Upper lobe of right lung (tissue), 1 donor: ENCODE measurements at regions not wholly inside any gene's neighbourhood (a gene's known extent, or its start where the extent isn't known, plus 50 kb on each side); places are given as distances from the start of the nearest gene placed in this dataset.

ENCODE experiments used
- ATAC-seq: fragments of 200-7000 bp; cut with Tn5 transposase; one replicate; pipeline ENCODE4 v1.9.1; 2020; ENCODE audit warnings: mild to moderate bottlenecking, moderate library complexity
- DNase-seq: peaks from one replicate; pipeline ENCODE4 v3.0.0-alpha.2; 2020
- H3K27ac ChIP-seq: fragments of 200-600 bp; one replicate; pipeline ENCODE4 v1.8.0; 2022
- H3K27me3 ChIP-seq: fragments of 200-600 bp; one replicate; pipeline ENCODE4 v1.8.0; 2022; ENCODE audit warnings: mild to moderate bottlenecking
- H3K36me3 ChIP-seq: fragments of 200-600 bp; one replicate; pipeline ENCODE4 v1.8.0; 2022
- H3K4me1 ChIP-seq: fragments of 200-600 bp; one replicate; pipeline ENCODE4 v1.8.0; 2022
- H3K4me3 ChIP-seq: fragments of 200-600 bp; one replicate; pipeline ENCODE4 v1.8.0; 2022; ENCODE audit warnings: mild to moderate bottlenecking
- H3K9me3 ChIP-seq: fragments of 200-600 bp; one replicate; pipeline ENCODE4 v1.8.0; 2022
- intact Hi-C: fragments of 100-400 bp; cut with DNase I; formaldehyde crosslinking; loops from one replicate; pipeline ENCODE4 v1.11.0; 2022
- TF ChIP-seq, protein P1 (sequence below): fragments of 200-600 bp; IDR thresholded peaks from one replicate; pipeline ENCODE4 v1.8.0; 2022; ENCODE audit warnings: antibody characterized with exemption
- donor health status: DM: no; HTN: yes; CAD: no; lungs with severe emphysema.

DNA sequence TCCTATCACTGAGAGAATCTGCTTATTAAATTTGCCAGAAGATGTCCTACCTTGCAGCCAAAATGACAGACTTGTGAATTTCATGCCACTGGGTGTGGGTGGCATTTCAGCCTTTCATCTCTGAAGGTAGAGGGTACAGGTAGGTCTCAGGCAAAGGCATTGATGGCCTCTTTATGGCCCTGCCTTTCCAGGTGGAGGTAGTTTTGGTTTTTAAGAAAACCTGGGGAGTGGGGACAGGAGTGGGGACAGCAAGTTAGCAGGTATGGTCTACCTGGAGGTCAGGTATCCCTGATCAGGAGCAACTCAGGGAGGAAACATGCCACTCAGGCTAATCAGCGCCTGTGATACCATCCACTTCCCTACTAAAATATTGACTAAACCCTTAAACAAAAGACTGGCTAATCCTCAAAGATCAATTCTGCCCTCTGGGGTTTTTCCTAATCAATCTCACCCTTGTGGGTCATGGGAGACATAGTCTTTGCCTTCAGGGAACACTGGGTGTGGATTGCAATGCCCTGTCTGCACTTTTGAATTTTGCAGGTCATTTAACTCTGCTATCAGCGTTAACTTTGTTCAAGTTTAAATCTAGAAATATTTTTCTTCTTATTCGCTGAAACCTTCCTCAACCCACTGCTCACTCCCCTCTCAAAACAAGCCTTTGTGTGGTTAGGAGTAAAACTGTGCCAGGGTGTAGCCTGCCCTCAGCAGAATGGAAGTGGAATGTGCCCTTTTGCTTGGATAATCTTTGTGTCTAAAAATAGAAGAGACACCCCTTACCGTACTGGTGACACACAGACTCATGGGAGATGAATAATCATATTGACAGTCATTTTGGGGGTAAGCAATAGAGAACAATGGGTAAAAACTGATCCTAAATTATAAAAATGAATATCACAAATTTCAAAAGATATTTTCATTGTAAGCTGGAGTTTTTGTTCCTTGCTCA, 233.7 kb downstream of the COG6 start:
- DNase-seq (no peak), ATAC-seq (no peak)
- no peak overlapping the region for H3K27ac ChIP-seq
- H3K36me3 ChIP-seq, result no peaks in the 10 kb centered on the region
- peaks cover 3% of the 10 kb centered on the region for H3K4me1 ChIP-seq
- intact Hi-C loops, result no loop called here
- no peaks in the 10 kb centered on the region for H3K27me3 ChIP-seq
- H3K4me3 ChIP-seq, result no peak overlapping the region
- no peaks in the 10 kb centered on the region for H3K9me3 ChIP-seq
- TF ChIP-seq, protein P1, sequence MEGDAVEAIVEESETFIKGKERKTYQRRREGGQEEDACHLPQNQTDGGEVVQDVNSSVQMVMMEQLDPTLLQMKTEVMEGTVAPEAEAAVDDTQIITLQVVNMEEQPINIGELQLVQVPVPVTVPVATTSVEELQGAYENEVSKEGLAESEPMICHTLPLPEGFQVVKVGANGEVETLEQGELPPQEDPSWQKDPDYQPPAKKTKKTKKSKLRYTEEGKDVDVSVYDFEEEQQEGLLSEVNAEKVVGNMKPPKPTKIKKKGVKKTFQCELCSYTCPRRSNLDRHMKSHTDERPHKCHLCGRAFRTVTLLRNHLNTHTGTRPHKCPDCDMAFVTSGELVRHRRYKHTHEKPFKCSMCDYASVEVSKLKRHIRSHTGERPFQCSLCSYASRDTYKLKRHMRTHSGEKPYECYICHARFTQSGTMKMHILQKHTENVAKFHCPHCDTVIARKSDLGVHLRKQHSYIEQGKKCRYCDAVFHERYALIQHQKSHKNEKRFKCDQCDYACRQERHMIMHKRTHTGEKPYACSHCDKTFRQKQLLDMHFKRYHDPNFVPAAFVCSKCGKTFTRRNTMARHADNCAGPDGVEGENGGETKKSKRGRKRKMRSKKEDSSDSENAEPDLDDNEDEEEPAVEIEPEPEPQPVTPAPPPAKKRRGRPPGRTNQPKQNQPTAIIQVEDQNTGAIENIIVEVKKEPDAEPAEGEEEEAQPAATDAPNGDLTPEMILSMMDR, result no peak

DNA sequence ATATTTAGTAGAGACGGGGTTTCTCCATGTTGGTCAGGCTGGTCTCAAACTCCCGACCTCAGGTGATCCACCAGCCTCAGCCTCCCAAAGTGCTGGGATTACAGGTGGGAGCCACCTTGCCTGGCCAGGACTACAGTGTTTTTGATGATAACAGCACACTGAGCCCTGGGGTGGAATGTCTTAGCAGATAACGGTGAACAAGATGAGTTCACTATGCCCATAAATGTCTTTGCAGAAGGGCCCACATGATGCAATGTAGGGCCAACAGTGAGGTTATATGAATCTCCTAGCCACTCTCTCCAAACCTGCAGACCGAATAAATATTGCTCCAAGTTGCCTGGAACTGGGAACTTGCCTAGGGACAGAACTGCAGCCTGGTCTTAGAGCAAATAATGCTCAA, 235.1 kb downstream of the COG6 start:
- Histone ChIP-seq H3K36me3 (no peaks in the 10 kb centered on the region), H3K27me3 (no peaks in the 10 kb centered on the region), H3K4me3 (no peak overlapping the region), H3K27ac (no peak overlapping the region), H3K4me1 (peaks cover 3% of the 10 kb centered on the region), H3K9me3 (no peaks in the 10 kb centered on the region)
- no peak for DNase-seq
- ATAC-seq, result no peak
- intact Hi-C loops, result no loop called here
- TF ChIP-seq, protein P1, result no peak

DNA sequence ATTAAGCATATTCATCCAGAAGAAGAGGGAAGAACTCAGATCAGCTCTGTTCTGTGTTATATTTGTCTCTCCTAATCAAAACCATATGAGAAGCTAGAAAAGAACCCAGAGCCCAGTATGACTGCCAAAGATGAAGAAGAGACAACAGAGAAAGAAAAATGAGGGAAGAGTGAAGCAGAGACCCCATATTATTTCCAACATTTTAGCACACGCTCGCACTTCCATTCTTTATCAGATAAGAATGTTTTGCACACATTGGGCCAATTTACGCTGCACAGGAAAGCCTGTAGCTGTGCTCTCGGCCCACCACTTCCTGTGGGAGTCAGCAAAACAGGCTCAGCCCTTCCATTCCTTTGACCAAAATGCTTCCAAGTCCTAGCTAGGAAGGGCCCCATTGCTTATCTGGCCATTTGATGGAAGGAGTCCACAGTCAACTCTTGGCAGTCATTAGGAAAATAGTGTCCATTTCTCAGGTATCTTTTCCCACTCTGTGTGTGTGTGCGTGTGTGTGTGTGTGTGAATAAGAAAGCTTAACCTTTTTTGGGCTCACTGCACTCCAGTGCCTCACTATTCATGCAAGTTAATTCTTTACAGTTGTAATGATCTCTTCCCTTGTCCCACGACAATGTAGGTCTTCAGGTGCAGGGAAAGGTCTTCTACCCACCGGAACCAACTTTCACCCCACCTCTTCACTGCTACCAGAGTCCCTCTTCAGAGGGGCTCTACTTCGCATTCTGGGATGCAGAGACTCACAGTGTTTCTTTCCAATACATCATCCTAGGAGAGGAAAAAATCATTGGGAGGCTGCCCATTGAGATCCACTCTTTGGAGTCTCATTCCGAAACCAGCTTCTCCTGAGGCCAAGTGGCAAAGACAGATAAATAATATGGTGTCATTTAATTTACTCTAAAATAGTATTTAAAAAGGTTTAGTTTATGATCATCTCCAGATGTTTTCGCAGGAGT, 237.5 kb downstream of the COG6 start:
- TF ChIP-seq, protein P1, result no peak
- Histone ChIP-seq H3K27me3 (no peaks in the 10 kb centered on the region), H3K27ac (no peak overlapping the region), H3K4me1 (peaks cover 3% of the 10 kb centered on the region), H3K4me3 (no peak overlapping the region), H3K9me3 (no peaks in the 10 kb centered on the region), H3K36me3 (no peaks in the 10 kb centered on the region)
- no peak for ATAC-seq
- intact Hi-C loops, result no loop called here
- DNase-seq, result no peak

GRCh38 chr13:39893808-39894207, 238.3 kb downstream of the COG6 start:
- Histone ChIP-seq H3K4me1 (peaks cover 3% of the 10 kb centered on the region), H3K27ac (no peak overlapping the region), H3K36me3 (no peaks in the 10 kb centered on the region), H3K27me3 (no peaks in the 10 kb centered on the region), H3K4me3 (no peak overlapping the region), H3K9me3 (no peaks in the 10 kb centered on the region)
- TF ChIP-seq, protein P1, result no peak
- intact Hi-C loops, result no loop called here
- ATAC-seq (no peak), DNase-seq (no peak)

DNA sequence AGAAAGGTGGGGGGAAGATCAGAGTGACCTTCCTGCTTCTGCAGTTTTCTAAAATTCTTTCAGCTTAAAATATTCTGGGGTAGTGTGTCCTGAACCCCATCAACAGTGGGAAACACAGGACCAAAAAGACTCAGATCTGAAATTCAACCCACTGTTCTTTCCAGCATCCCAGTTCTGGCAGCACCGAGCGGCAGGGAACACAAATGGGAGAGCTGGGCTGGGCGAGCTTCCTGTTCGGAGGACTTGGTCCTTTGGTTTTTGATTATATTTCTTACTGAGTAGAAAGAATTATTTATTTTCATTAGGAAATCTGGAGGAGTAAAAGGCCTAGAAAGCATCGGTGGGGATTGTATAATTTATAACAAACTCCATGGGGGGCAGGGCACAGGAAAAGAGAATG, 239.1 kb downstream of the COG6 start:
- DNase-seq (no peak), ATAC-seq (no peak)
- Histone ChIP-seq H3K4me3 (no peak overlapping the region), H3K4me1 (peaks cover 3% of the 10 kb centered on the region), H3K36me3 (no peaks in the 10 kb centered on the region), H3K27ac (no peak overlapping the region), H3K9me3 (no peaks in the 10 kb centered on the region), H3K27me3 (no peaks in the 10 kb centered on the region)
- intact Hi-C loops, result no loop called here
- TF ChIP-seq, protein P1, result no peak
